ENCODE measurements at regions not wholly inside any gene's neighbourhood (a gene's known extent, or its start where the extent isn't known, plus 50 kb on each side); places are given as distances from the start of the nearest gene placed in this dataset.

DNA sequence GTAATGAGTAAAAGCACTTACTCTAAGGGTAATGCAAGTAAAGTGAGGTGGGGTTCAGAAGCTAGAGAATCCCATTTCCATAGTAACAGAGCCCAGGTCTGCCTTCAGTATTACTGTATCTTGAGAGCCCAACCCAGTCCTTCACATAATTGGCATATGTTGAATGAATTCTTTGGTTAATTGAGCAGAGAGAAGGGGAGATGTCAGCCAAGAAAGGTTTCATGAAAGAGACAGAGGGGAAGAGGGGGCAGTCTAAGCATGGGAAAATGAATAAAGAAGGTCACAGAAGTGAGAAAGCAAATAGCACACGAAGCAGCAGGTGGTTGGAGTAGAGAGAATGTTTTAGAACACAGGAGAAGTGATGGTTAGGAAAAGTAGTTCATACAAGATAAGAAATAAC, 371.1 kb downstream of the SEC23A start (continued):
- TF ChIP-seq, protein P1, sequence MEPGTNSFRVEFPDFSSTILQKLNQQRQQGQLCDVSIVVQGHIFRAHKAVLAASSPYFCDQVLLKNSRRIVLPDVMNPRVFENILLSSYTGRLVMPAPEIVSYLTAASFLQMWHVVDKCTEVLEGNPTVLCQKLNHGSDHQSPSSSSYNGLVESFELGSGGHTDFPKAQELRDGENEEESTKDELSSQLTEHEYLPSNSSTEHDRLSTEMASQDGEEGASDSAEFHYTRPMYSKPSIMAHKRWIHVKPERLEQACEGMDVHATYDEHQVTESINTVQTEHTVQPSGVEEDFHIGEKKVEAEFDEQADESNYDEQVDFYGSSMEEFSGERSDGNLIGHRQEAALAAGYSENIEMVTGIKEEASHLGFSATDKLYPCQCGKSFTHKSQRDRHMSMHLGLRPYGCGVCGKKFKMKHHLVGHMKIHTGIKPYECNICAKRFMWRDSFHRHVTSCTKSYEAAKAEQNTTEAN (CRISPR knock-in tag; IDR thresholded peaks at IDR 0.05): no peak

DNA sequence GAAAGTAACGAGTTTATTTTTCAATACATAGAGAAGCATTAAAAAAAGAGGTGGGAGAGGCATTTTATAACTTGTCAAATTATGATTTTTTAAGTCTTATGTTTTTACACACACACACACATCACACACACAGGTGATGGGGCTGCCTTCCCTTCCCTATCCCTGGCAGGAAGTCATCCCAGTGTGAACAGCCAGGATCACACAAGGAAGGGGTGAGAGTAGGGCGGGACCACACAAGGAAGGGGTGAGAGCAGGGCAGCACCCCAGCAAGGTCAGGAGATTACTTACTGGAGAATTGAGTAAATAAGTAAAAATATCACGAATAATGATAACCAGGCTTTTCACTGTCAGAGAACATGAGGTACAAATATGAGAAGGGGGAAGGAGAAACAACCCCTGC, 372.6 kb downstream of the SEC23A start:
- TF ChIP-seq IRF1 (CRISPR knock-in tag; IDR thresholded peaks at IDR 0.05) (no peak), STAT6 (CRISPR knock-in tag; conservative IDR thresholded peaks at IDR 0.05; ENCODE audit: low read depth) (no peak), ZNF232 (CRISPR knock-in tag; IDR thresholded peaks at IDR 0.05) (no peak), RORB (CRISPR knock-in tag; IDR thresholded peaks at IDR 0.05) (no peak)
- ChIA-PET CTCF (no interaction called here), POLR2A (no interaction called here)
- H3K27ac Mint-ChIP-seq: no peak overlapping the region
- peaks cover 3% of the 10 kb centered on the region for H3K27me3 Mint-ChIP-seq (ENCODE audit: low read depth)
- H3K4me1 Mint-ChIP-seq: no peaks in the 10 kb centered on the region
- no peaks in the 10 kb centered on the region for H3K36me3 Mint-ChIP-seq
- DNase-seq (ENCODE audit: low spot score) (no peak), ATAC-seq (no peak)
- peaks cover 20% of the 10 kb centered on the region for H3K9me3 Mint-ChIP-seq
- no peak overlapping the region for H3K4me3 Mint-ChIP-seq

DNA sequence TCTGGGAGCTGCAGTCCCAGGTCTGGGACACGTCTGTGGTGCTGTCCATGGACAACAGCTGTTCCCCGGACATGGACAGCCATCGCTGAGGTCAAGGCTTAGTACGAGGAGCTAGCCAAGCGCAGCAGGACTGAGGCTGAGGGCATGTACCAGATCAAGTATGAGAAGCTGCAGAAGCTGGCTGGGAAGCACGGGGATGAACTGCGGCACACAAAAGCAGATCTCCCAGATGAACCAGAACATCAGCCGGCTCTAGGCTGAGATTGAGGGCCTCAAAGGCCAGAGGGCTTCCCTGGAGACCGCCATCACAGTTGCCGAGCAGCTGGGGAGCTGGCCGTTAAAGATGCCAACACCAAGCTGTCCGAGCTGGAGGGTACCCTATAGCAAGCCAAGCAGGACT, 375.3 kb downstream of the SEC23A start:
- peaks cover 6% of the 10 kb centered on the region for H3K4me1 Mint-ChIP-seq
- ChIA-PET POLR2A (no interaction called here), CTCF (interaction anchor here (1.0 to 1.6 kb wide), 4 partner anchors 10 to 307 kb away, joined by 3 to 7 read pairs (median 4); no protein-coding TSS in a partner anchor)
- no peak for TF ChIP-seq ZBTB21 (CRISPR knock-in tag; IDR thresholded peaks at IDR 0.05; ENCODE audit: borderline replicate concordance)
- no peak for TF ChIP-seq NFE2L1 (CRISPR knock-in tag; IDR thresholded peaks at IDR 0.05)
- TF ChIP-seq, protein P2, sequence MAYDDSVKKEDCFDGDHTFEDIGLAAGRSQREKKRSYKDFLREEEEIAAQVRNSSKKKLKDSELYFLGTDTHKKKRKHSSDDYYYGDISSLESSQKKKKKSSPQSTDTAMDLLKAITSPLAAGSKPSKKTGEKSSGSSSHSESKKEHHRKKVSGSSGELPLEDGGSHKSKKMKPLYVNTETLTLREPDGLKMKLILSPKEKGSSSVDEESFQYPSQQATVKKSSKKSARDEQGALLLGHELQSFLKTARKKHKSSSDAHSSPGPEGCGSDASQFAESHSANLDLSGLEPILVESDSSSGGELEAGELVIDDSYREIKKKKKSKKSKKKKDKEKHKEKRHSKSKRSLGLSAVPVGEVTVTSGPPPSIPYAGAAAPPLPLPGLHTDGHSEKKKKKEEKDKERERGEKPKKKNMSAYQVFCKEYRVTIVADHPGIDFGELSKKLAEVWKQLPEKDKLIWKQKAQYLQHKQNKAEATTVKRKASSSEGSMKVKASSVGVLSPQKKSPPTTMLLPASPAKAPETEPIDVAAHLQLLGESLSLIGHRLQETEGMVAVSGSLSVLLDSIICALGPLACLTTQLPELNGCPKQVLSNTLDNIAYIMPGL (CRISPR knock-in tag; IDR thresholded peaks at IDR 0.05): no peak
- TF ChIP-seq TEAD1 (CRISPR knock-in tag; IDR thresholded peaks at IDR 0.05): no peak
- TF ChIP-seq ATF2 (CRISPR knock-in tag; IDR thresholded peaks at IDR 0.05; ENCODE audit: borderline replicate concordance, low read depth): no peak
- no peak for TF ChIP-seq STAT6 (CRISPR knock-in tag; conservative IDR thresholded peaks at IDR 0.05; ENCODE audit: low read depth)
- no peak overlapping the region for H3K27ac Mint-ChIP-seq
- ATAC-seq (no peak), DNase-seq (ENCODE audit: low spot score) (no peak)
- H3K27me3 Mint-ChIP-seq (ENCODE audit: low read depth): 0 out of 2 replicates have a peak, but pooled peaks cover 3% of the 10 kb centered on the region
- H3K9me3 Mint-ChIP-seq: peaks cover 5% of the 10 kb centered on the region; the same call in 1 of the 2 replicates
- H3K4me3 Mint-ChIP-seq: no peak overlapping the region
- no peaks in the 10 kb centered on the region for H3K36me3 Mint-ChIP-seq

Measured in WTC11 (cell line).